GM18861 (cell line): ENCODE measurements at regions not wholly inside any gene's neighbourhood (a gene's known extent, or its start where the extent isn't known, plus 50 kb on each side); places are given as distances from the start of the nearest gene placed in this dataset.

Experiments
- ATAC-seq: cut with Tn5 transposase; IDR thresholded peaks from one replicate; pipeline ENCODE4 v1.9.1; 2021; ENCODE audit not compliant: unreplicated experiment

- no peak for ATAC-seq
These were observed 184.5 kb upstream of the ATP11B start for GRCh38 chr3:182608832-182609231.

GRCh38 chr3:182609575-182610156, 183.6 kb upstream of the ATP11B start:
- ATAC-seq = no peak

- ATAC-seq = no peak
These were observed 181.0 kb upstream of the ATP11B start for GRCh38 chr3:182612332-182612731.

GRCh38 chr3:182617500-182617899, 175.8 kb upstream of the ATP11B start:
- ATAC-seq = no peak

GRCh38 chr3:182618085-182618732, 175.1 kb upstream of the ATP11B start:
- ATAC-seq = no peak

GRCh38 chr3:182618981-182619591, 174.2 kb upstream of the ATP11B start:
- no peak for ATAC-seq

GRCh38 chr3:182620723-182621434, 172.4 kb upstream of the ATP11B start:
- no peak for ATAC-seq

GRCh38 chr3:182621435-182622240, 171.7 kb upstream of the ATP11B start:
- ATAC-seq = no peak

GRCh38 chr3:182622241-182622545, 171.1 kb upstream of the ATP11B start:
- ATAC-seq = no peak

- ATAC-seq = no peak
These were observed 166.5 kb upstream of the ATP11B start for GRCh38 chr3:182626484-182627467.

GRCh38 chr3:182628531-182628930, 164.8 kb upstream of the ATP11B start:
- ATAC-seq = no peak

GRCh38 chr3:182629521-182629920, 163.8 kb upstream of the ATP11B start:
- no peak for ATAC-seq

GRCh38 chr3:182631183-182632076, 161.9 kb upstream of the ATP11B start:
- no peak for ATAC-seq

GRCh38 chr3:182632077-182632393, 161.3 kb upstream of the ATP11B start:
- ATAC-seq = no peak

GRCh38 chr3:182633186-182633585, 160.1 kb upstream of the ATP11B start:
- ATAC-seq = no peak

GRCh38 chr3:182636646-182637045, 156.7 kb upstream of the ATP11B start:
- no peak for ATAC-seq

GRCh38 chr3:182637350-182638110, 155.8 kb upstream of the ATP11B start:
- no peak for ATAC-seq

- no peak for ATAC-seq
These were observed 149.3 kb upstream of the ATP11B start for GRCh38 chr3:182644013-182644412.
